HL-60 (cell line): ENCODE measurements at regions not wholly inside any gene's neighbourhood (a gene's known extent, or its start where the extent isn't known, plus 50 kb on each side); places are given as distances from the start of the nearest gene placed in this dataset.

Experiments used
- DNase-seq, 2 experiments: peaks; one replicate each; pipeline ENCODE4 v3.0.0-alpha.2; 2010 to 2020; ENCODE audit warnings: low read depth in 1 of 2, low spot score in 1 of 2
- H3K27ac ChIP-seq: fragments of 250-450 bp; sonication (Bioruptor Pico); replicated peaks from 2 replicates; pipeline ENCODE4 v1.5.1; 2020; ENCODE audit warnings: mild to moderate bottlenecking, moderate library complexity
- H3K27me3 ChIP-seq: fragments of 250-450 bp; sonication (Bioruptor Pico); 2 replicates; pipeline ENCODE4 v1.5.1; 2021; ENCODE audit warnings: mild to moderate bottlenecking, moderate library complexity; ENCODE audit not compliant: insufficient read depth, poor library complexity, severe bottlenecking
- H3K4me3 ChIP-seq: replicated peaks from 2 replicates; pipeline ENCODE4 v1.5.1; 2011; ENCODE audit warnings: mild to moderate bottlenecking, control low read depth, low read length; ENCODE audit not compliant: insufficient read depth
- GABPA ChIP-seq: IDR thresholded peaks from 2 replicates; pipeline ENCODE4 v1.6.1; 2012; ENCODE audit warnings: low read depth
- POLR2AphosphoS5 ChIP-seq: IDR thresholded peaks from 2 replicates; pipeline ENCODE4 v1.6.1; 2012; ENCODE audit warnings: low read depth
- SPI1 ChIP-seq: IDR thresholded peaks from 2 replicates; pipeline ENCODE4 v1.6.1; 2012; ENCODE audit warnings: low read depth, mild to moderate bottlenecking, borderline replicate concordance
- TF ChIP-seq, protein P1 (sequence below): IDR thresholded peaks from 2 replicates; pipeline ENCODE4 v1.6.1; 2012; ENCODE audit warnings: low read depth; ENCODE audit not compliant: insufficient replicate concordance
- TF ChIP-seq, protein P2 (sequence below): IDR thresholded peaks from one replicate; pipeline ENCODE4 v1.5.1; 2011; ENCODE audit warnings: low read length, control low read depth, inconsistent platforms; ENCODE audit not compliant: insufficient read depth

DNA sequence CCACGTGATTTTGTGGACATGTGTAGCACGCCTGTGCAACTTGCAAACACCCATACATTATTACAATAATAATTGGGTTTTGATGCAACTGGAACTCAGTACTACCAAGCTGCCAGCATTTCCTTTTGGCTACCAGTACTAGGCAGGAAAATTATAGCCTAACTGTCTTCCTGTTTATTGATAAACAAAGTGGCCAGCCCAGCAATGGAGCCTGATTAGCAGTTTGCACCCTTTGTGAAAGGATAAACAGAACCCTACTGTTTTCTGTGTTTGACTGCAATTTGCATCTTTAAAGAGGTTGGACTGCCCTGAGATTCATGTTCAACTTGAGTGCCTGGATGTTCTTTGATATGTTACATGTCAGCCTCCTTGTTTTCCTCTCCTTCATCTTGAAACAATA lies 173.9 kb downstream of the ZIC5 start:
- no peak overlapping the region for H3K4me3 ChIP-seq
- H3K27ac ChIP-seq: no peak overlapping the region
- no peaks in the 10 kb centered on the region for H3K27me3 ChIP-seq

DNA sequence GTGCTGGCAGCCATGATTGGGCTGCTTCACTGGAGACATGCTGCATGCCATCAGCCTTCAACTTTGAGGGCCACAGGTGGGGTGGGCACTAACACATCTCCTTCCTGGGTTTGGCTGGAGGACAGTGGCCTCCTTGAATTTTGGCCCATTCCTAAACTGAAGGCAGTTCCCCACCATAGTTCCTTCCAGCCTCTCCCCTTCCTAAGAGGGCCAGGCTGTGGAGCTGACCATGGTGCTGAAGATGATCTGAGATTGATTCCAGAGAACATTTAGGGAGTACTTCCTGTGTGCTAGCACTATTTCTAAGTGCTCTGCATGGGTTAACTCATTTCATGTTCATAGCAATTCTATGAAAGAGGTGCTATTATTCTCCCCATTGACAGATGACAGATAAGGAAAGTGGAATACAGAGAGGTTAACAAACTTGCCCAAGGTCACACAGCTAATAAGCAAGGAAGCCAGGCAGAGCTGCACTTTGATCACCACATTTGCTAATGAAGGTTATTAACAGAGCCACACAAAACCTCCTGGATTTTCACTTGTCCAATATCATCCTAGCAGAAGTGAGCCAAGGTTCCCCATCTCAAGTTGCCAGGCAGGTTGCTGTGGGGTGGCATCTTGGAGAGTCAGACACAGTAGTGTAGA lies 175.3 kb downstream of the ZIC5 start:
- Histone ChIP-seq H3K27ac (no peak overlapping the region), H3K27me3 (no peaks in the 10 kb centered on the region), H3K4me3 (no peak overlapping the region)
- no peak for TF ChIP-seq GABPA
- TF ChIP-seq, protein P1, sequence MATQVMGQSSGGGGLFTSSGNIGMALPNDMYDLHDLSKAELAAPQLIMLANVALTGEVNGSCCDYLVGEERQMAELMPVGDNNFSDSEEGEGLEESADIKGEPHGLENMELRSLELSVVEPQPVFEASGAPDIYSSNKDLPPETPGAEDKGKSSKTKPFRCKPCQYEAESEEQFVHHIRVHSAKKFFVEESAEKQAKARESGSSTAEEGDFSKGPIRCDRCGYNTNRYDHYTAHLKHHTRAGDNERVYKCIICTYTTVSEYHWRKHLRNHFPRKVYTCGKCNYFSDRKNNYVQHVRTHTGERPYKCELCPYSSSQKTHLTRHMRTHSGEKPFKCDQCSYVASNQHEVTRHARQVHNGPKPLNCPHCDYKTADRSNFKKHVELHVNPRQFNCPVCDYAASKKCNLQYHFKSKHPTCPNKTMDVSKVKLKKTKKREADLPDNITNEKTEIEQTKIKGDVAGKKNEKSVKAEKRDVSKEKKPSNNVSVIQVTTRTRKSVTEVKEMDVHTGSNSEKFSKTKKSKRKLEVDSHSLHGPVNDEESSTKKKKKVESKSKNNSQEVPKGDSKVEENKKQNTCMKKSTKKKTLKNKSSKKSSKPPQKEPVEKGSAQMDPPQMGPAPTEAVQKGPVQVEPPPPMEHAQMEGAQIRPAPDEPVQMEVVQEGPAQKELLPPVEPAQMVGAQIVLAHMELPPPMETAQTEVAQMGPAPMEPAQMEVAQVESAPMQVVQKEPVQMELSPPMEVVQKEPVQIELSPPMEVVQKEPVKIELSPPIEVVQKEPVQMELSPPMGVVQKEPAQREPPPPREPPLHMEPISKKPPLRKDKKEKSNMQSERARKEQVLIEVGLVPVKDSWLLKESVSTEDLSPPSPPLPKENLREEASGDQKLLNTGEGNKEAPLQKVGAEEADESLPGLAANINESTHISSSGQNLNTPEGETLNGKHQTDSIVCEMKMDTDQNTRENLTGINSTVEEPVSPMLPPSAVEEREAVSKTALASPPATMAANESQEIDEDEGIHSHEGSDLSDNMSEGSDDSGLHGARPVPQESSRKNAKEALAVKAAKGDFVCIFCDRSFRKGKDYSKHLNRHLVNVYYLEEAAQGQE: peak; percentile 99
- peak in 1 of 2 experiments; percentile 25 for DNase-seq

More for the DNA sequence above, 173.9 kb downstream of the ZIC5 start:
- TF ChIP-seq GABPA (no peak), SPI1 (no peak), POLR2AphosphoS5 (no peak)
- TF ChIP-seq, protein P2, sequence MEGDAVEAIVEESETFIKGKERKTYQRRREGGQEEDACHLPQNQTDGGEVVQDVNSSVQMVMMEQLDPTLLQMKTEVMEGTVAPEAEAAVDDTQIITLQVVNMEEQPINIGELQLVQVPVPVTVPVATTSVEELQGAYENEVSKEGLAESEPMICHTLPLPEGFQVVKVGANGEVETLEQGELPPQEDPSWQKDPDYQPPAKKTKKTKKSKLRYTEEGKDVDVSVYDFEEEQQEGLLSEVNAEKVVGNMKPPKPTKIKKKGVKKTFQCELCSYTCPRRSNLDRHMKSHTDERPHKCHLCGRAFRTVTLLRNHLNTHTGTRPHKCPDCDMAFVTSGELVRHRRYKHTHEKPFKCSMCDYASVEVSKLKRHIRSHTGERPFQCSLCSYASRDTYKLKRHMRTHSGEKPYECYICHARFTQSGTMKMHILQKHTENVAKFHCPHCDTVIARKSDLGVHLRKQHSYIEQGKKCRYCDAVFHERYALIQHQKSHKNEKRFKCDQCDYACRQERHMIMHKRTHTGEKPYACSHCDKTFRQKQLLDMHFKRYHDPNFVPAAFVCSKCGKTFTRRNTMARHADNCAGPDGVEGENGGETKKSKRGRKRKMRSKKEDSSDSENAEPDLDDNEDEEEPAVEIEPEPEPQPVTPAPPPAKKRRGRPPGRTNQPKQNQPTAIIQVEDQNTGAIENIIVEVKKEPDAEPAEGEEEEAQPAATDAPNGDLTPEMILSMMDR: no peak
- TF ChIP-seq, protein P1: no peak
- DNase-seq: no peak

GRCh38 chr13:99792079-99792921 lies 179.3 kb downstream of the ZIC5 start:
- no peak for DNase-seq
- no peaks in the 10 kb centered on the region for H3K27me3 ChIP-seq
- H3K4me3 ChIP-seq: no peak overlapping the region
- TF ChIP-seq POLR2AphosphoS5 (no peak), SPI1 (no peak), GABPA (no peak)
- TF ChIP-seq, protein P1: no peak
- TF ChIP-seq, protein P2: no peak
- H3K27ac ChIP-seq: no peak overlapping the region
